Esophagus (tissue), 2 donors: ENCODE measurements at regions not wholly inside any gene's neighbourhood (a gene's known extent, or its start where the extent isn't known, plus 50 kb on each side); places are given as distances from the start of the nearest gene placed in this dataset.
"Not testable (repeated sequence)": the region's sequence is repeated elsewhere in the genome, so short reads cannot be mapped to it uniquely, and the experiment has no call there.

ENCODE experiments used
- H3K27ac ChIP-seq, 2 donors: one replicate each; pipeline ENCODE4 v1.5.1; 2013; ENCODE audit warnings: low read depth in 2 of 2, mild to moderate bottlenecking in 2 of 2, inconsistent platforms in 1 of 2, low read length in 1 of 2, moderate library complexity in 1 of 2
- H3K27me3 ChIP-seq, 2 donors: one replicate each; pipeline ENCODE4 v1.6.1; 2013; ENCODE audit warnings: low read length in 2 of 2, control low read depth in 1 of 2, mild to moderate bottlenecking in 1 of 2; ENCODE audit not compliant: insufficient read depth in 2 of 2, control insufficient read depth in 1 of 2
- H3K36me3 ChIP-seq, 2 donors: one replicate each; pipeline ENCODE4 v1.6.1; 2013; ENCODE audit warnings: low read length in 1 of 2; ENCODE audit not compliant: control insufficient read depth in 2 of 2, insufficient read depth in 2 of 2
- H3K4me1 ChIP-seq, 2 donors: one replicate each; pipeline ENCODE4 v1.6.1; 2013; ENCODE audit warnings: low read length in 1 of 2; ENCODE audit not compliant: control insufficient read depth in 2 of 2, insufficient read depth in 2 of 2
- H3K4me3 ChIP-seq, 2 donors: one replicate each; pipeline ENCODE4 v1.5.1; 2013; ENCODE audit warnings: low read length in 2 of 2, mild to moderate bottlenecking in 2 of 2, low read depth in 1 of 2, moderate library complexity in 1 of 2
- H3K9me3 ChIP-seq, 2 donors: one replicate each; pipeline ENCODE4 v1.6.1; 2013; ENCODE audit warnings: mild to moderate bottlenecking in 2 of 2, low read depth in 1 of 2, low read length in 1 of 2, moderate library complexity in 1 of 2; ENCODE audit not compliant: control insufficient read depth in 2 of 2, insufficient read depth in 1 of 2
- WGBS, 2 donors: extraction: QIAGEN DNeasy Blood & Tissue Kit; methylation state at CpG; one replicate each; pipeline ENCODE4 v1.1.7; 2013; 5-methylcytosine and 5-hydroxymethylcytosine counted together
- donor health status: healthy with polysubstance abuse.
- donor health status: Bipolar disorder and iron deficiency.

- not testable (repeated sequence) for H3K9me3 ChIP-seq, H3K27ac ChIP-seq, H3K36me3 ChIP-seq, H3K27me3 ChIP-seq, H3K4me1 ChIP-seq, H3K4me3 ChIP-seq
- 87 to 91% methylated on average over 3 of the region's 3 CpGs for WGBS, 2 donors
These were observed 387.5 kb downstream of the PREX1 start for GRCh38 chr20:48440261-48440660.

GRCh38 chr20:48437146-48437545 lies 390.7 kb downstream of the PREX1 start:
- Histone ChIP-seq H3K9me3 (no peaks in the 10 kb centered on the region), H3K36me3 (no peaks in the 10 kb centered on the region), H3K27ac (no peak overlapping the region), H3K27me3 (no peaks in the 10 kb centered on the region), H3K4me3 (no peak overlapping the region), H3K4me1 (no peaks in the 10 kb centered on the region)
- WGBS, 2 donors: 76 to 82% methylated on average over 5 of the region's 5 CpGs

GRCh38 chr20:48436609-48437008 lies 391.2 kb downstream of the PREX1 start:
- H3K36me3 ChIP-seq, H3K4me3 ChIP-seq, H3K4me1 ChIP-seq, H3K27me3 ChIP-seq, H3K9me3 ChIP-seq, H3K27ac ChIP-seq: not testable (repeated sequence)
- WGBS, 2 donors: 58 to 66% methylated on average over 8 of the region's 8 CpGs

- Histone ChIP-seq H3K4me3 (no peak overlapping the region), H3K27ac (no peak overlapping the region), H3K9me3 (no peaks in the 10 kb centered on the region), H3K4me1 (no peaks in the 10 kb centered on the region), H3K27me3 (no peaks in the 10 kb centered on the region), H3K36me3 (no peaks in the 10 kb centered on the region)
- whole genome bisulfite sequencing, 2 donors: 80 to 90% methylated on average over 4 of the region's 4 CpGs
These were observed 394.6 kb downstream of the PREX1 start for GRCh38 chr20:48433178-48433577.

- Histone ChIP-seq H3K27me3 (no peaks in the 10 kb centered on the region), H3K4me1 (no peaks in the 10 kb centered on the region), H3K9me3 (no peaks in the 10 kb centered on the region), H3K27ac (no peak overlapping the region), H3K36me3 (no peaks in the 10 kb centered on the region), H3K4me3 (no peak overlapping the region)
- WGBS, 2 donors: 68 to 70% methylated on average over 5 of the region's 5 CpGs
These were observed 395.3 kb downstream of the PREX1 start for GRCh38 chr20:48432494-48432832.

GRCh38 chr20:48431653-48432493 lies 395.9 kb downstream of the PREX1 start:
- H3K36me3 ChIP-seq: no peaks in the 10 kb centered on the region
- H3K9me3 ChIP-seq: no peaks in the 10 kb centered on the region
- H3K27ac ChIP-seq: no peak overlapping the region
- H3K27me3 ChIP-seq: no peaks in the 10 kb centered on the region
- no peaks in the 10 kb centered on the region for H3K4me1 ChIP-seq
- 66 to 72% methylated on average over 9 of the region's 9 CpGs for WGBS, 2 donors
- H3K4me3 ChIP-seq: no peak overlapping the region

- 33 to 57% methylated on average over 1 of the region's 1 CpG for WGBS, 2 donors
- H3K9me3 ChIP-seq: no peaks in the 10 kb centered on the region
- H3K27ac ChIP-seq: no peak overlapping the region
- H3K4me1 ChIP-seq: no peaks in the 10 kb centered on the region
- no peak overlapping the region for H3K4me3 ChIP-seq
- no peaks in the 10 kb centered on the region for H3K36me3 ChIP-seq
- H3K27me3 ChIP-seq: peaks cover 0 to 5% of the 10 kb centered on the region in 2 donors
These were observed 401.2 kb downstream of the PREX1 start for GRCh38 chr20:48426630-48427029.

GRCh38 chr20:48425817-48426612 lies 401.8 kb downstream of the PREX1 start:
- no peak overlapping the region for H3K4me3 ChIP-seq
- no peaks in the 10 kb centered on the region for H3K36me3 ChIP-seq
- H3K9me3 ChIP-seq: no peaks in the 10 kb centered on the region
- H3K27ac ChIP-seq: no peak overlapping the region
- no peaks in the 10 kb centered on the region for H3K4me1 ChIP-seq
- peaks cover 0 to 5% of the 10 kb centered on the region in 2 donors for H3K27me3 ChIP-seq
- WGBS, 2 donors: 56 to 58% methylated on average over 9 of the region's 9 CpGs

- Histone ChIP-seq H3K36me3 (no peaks in the 10 kb centered on the region), H3K27me3 (peaks cover 0 to 5% of the 10 kb centered on the region in 2 donors), H3K9me3 (no peaks in the 10 kb centered on the region), H3K4me3 (no peak overlapping the region), H3K4me1 (no peaks in the 10 kb centered on the region), H3K27ac (no peak overlapping the region)
- 56 to 74% methylated on average over 5 of the region's 5 CpGs for WGBS, 2 donors
These were observed 402.5 kb downstream of the PREX1 start for GRCh38 chr20:48425321-48425720.
